Upper lobe of left lung (tissue), 6 donors: ENCODE measurements at regions not wholly inside any gene's neighbourhood (a gene's known extent, or its start where the extent isn't known, plus 50 kb on each side); places are given as distances from the start of the nearest gene placed in this dataset.

Experiments used
- ATAC-seq, 2 donors: fragments of 200-7000 bp; cut with Tn5 transposase; one replicate each; pipeline ENCODE4 v1.9.1; 2022; ENCODE audit warnings: mild to moderate bottlenecking in 2 of 2, moderate library complexity in 2 of 2; ENCODE audit not compliant: low FRiP score in 2 of 2
- DNase-seq, 2 donors: peaks; one replicate each; pipeline ENCODE4 v3.0.0-alpha.2; 2019 to 2020
- H3K27ac ChIP-seq, 4 donors: fragments of 200-600 bp; sonication (generic); one replicate each; pipeline ENCODE4 v1.5.1; 2016 to 2019
- H3K27me3 ChIP-seq, 4 donors: fragments of 200-600 bp; sonication (generic); one replicate each; pipeline ENCODE4 v1.5.1; 2017 to 2019
- H3K36me3 ChIP-seq, 4 donors: fragments of 200-600 bp; sonication (generic); one replicate each; pipeline ENCODE4 v1.5.1; 2016 to 2019
- H3K4me1 ChIP-seq, 4 donors: fragments of 200-600 bp; sonication (generic); one replicate each; pipeline ENCODE4 v1.5.1; 2018 to 2019
- H3K4me3 ChIP-seq, 4 donors: fragments of 200-600 bp; sonication (generic); one replicate each; pipeline ENCODE4 v1.5.1; 2017 to 2019; ENCODE audit warnings: mild to moderate bottlenecking in 2 of 4, moderate library complexity in 1 of 4
- H3K9me3 ChIP-seq, 4 donors: fragments of 200-600 bp; sonication (generic); one replicate each; pipeline ENCODE4 v1.5.1; 2018 to 2019
- CTCF ChIP-seq, 6 experiments: fragments of 450-650 bp in 4 of 6; fragments of 200-600 bp in 2 of 6; sonication (generic) in 2 of 6; IDR thresholded peaks; one replicate each; pipeline ENCODE4 v1.5.1; 2016 to 2019; ENCODE audit warnings: antibody characterized with exemption in 6 of 6
- EP300 ChIP-seq, 4 donors: sonication (generic); formaldehyde crosslinking; IDR thresholded peaks; one replicate each; pipeline ENCODE4 v1.5.1; 2017; ENCODE audit warnings: antibody characterized with exemption in 4 of 4, control low read depth in 2 of 4
- POLR2A ChIP-seq, 4 donors: fragments of 450-650 bp; IDR thresholded peaks; one replicate each; pipeline ENCODE4 v1.5.1; 2016 to 2017; ENCODE audit warnings: antibody characterized with exemption in 4 of 4, mild to moderate bottlenecking in 2 of 4
- POLR2AphosphoS5 ChIP-seq, 2 donors: sonication (generic); formaldehyde crosslinking; IDR thresholded peaks; one replicate each; pipeline ENCODE4 v1.5.1; 2017; ENCODE audit warnings: antibody characterized with exemption in 2 of 2
- WGBS, 2 donors: methylation state at CpG; one replicate each; pipeline ENCODE4 v1.1.5; 2017 to 2018; 5-methylcytosine and 5-hydroxymethylcytosine counted together
- donor health status: DM: no; HTN: no; CAD: no; lungs with moderate emphysema.
- donor health status: DM: no; HTN: yes; CAD: no; lungs with severe emphysema.

GRCh38 chr3:192042116-192042515 is 581.2 kb downstream of the PYDC2 start:
- H3K4me3 ChIP-seq: no peak overlapping the region
- no peak for TF ChIP-seq CTCF (IDR thresholded peaks at IDR 0.05)
- no peak for TF ChIP-seq POLR2A (IDR thresholded peaks at IDR 0.05)
- no peak for TF ChIP-seq POLR2AphosphoS5 (IDR thresholded peaks at IDR 0.05)
- no peak for TF ChIP-seq EP300 (IDR thresholded peaks at IDR 0.05)
- no peaks in the 10 kb centered on the region for H3K27me3 ChIP-seq
- no peaks in the 10 kb centered on the region for H3K4me1 ChIP-seq
- no peak for ATAC-seq
- 86 to 87% methylated on average over 3 of the region's 3 CpGs for WGBS, 2 donors
- no peaks in the 10 kb centered on the region for H3K36me3 ChIP-seq
- no peak for DNase-seq
- no peaks in the 10 kb centered on the region for H3K9me3 ChIP-seq
- H3K27ac ChIP-seq: no peak overlapping the region

DNA sequence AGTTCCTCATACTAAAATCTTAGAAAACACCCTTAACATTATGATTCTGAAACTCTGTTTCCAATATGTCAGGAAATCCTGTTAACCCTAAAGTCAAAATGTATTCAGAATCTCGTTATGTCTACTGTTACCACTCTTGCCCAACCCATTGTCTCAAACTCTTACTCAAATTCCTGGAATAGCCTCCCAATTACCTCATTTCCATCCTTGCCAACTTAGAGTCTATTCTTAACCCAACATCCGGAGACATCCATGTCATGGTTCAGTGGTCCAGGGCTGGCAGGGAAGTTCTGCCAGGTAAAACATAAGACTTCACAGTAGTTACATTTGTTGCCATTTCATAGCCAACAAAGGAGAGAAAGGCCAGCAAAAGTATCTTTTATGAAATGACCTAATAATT is 593.9 kb downstream of the PYDC2 start:
- Histone ChIP-seq H3K27me3 (no peaks in the 10 kb centered on the region), H3K27ac (no peak overlapping the region), H3K9me3 (no peaks in the 10 kb centered on the region), H3K4me1 (no peaks in the 10 kb centered on the region), H3K36me3 (no peaks in the 10 kb centered on the region), H3K4me3 (no peak overlapping the region)
- ATAC-seq (no peak), DNase-seq (no peak)
- 26 to 31% methylated on average over 2 of the region's 2 CpGs for WGBS, 2 donors
- no peak for TF ChIP-seq POLR2A (IDR thresholded peaks at IDR 0.05)
- TF ChIP-seq EP300 (IDR thresholded peaks at IDR 0.05): no peak
- TF ChIP-seq CTCF (IDR thresholded peaks at IDR 0.05): no peak
- TF ChIP-seq POLR2AphosphoS5 (IDR thresholded peaks at IDR 0.05): no peak

- Histone ChIP-seq H3K36me3 (no peaks in the 10 kb centered on the region), H3K27ac (no peak overlapping the region), H3K4me1 (no peaks in the 10 kb centered on the region), H3K27me3 (no peaks in the 10 kb centered on the region), H3K9me3 (no peaks in the 10 kb centered on the region), H3K4me3 (no peak overlapping the region)
- WGBS, 2 donors: 58 to 60% methylated on average over 3 of the region's 3 CpGs
- no peak for ATAC-seq
- TF ChIP-seq POLR2AphosphoS5 (IDR thresholded peaks at IDR 0.05) (no peak), POLR2A (IDR thresholded peaks at IDR 0.05) (no peak), EP300 (IDR thresholded peaks at IDR 0.05) (no peak), CTCF (IDR thresholded peaks at IDR 0.05) (no peak)
- DNase-seq: no peak
These were observed 595.0 kb downstream of the PYDC2 start for GRCh38 chr3:192055946-192056345.

DNA sequence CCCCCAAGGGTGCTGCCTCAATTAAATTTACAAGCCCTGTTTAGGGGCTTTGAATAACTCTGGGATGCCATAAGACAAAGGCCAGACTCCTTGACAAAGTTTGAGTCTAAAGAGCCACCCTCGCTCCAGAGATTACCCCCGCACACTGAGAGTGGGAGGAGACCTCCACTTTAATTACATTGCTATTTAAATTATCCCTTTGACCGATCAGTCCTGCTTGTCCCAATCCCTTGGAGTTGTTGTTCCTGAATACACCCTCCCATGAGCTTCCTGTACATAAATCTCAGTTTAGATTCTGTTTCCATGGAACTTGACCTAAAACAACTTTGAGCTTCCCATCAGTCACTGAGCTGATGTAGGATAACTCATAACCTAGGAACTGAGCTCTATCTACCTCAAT is 596.3 kb downstream of the PYDC2 start:
- Histone ChIP-seq H3K27me3 (no peaks in the 10 kb centered on the region), H3K36me3 (no peaks in the 10 kb centered on the region), H3K4me1 (no peaks in the 10 kb centered on the region), H3K4me3 (no peak overlapping the region), H3K27ac (no peak overlapping the region), H3K9me3 (no peaks in the 10 kb centered on the region)
- DNase-seq (no peak), ATAC-seq (no peak)
- 83 to 84% methylated on average over 3 of the region's 3 CpGs for WGBS, 2 donors
- TF ChIP-seq CTCF (IDR thresholded peaks at IDR 0.05) (no peak), POLR2A (IDR thresholded peaks at IDR 0.05) (no peak), POLR2AphosphoS5 (IDR thresholded peaks at IDR 0.05) (no peak)

DNA sequence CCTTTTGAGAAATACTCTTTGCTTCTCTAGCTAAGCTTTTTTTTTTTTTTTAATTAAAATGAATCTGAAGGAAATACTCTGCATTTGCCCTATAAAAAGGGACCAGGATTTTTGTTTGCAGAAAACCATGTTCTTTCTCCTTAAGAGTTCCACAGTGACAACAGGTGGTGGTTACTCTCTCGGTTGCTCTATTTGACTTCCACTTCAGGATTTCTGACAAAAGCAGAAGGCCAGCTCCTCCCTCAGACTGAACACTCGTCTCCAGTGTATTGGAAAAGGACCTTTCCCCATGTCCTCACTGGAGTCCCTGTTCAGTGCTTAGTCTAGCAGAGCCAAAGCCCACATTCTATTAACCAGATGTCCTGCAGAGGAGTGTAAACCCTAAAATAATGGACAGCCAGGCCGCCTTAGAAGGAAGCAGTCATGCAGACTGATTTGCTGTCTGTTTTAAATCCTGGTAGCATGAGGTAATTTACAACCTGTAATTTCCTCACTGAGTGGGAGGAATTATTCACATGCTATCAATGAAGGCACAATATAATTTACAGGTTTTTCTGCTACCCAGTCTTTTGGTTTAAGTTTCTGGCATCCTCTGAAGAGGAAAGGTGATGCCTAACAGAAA is 599.3 kb downstream of the PYDC2 start:
- Histone ChIP-seq H3K27ac (no peak overlapping the region), H3K4me1 (no peaks in the 10 kb centered on the region), H3K36me3 (no peaks in the 10 kb centered on the region), H3K27me3 (no peaks in the 10 kb centered on the region), H3K9me3 (no peaks in the 10 kb centered on the region), H3K4me3 (no peak overlapping the region)
- DNase-seq (no peak), ATAC-seq (no peak)
- no peak for TF ChIP-seq CTCF (IDR thresholded peaks at IDR 0.05)
- no peak for TF ChIP-seq POLR2A (IDR thresholded peaks at IDR 0.05)
- TF ChIP-seq POLR2AphosphoS5 (IDR thresholded peaks at IDR 0.05): no peak
- no peak for TF ChIP-seq EP300 (IDR thresholded peaks at IDR 0.05)
- WGBS, 2 donors: 60 to 61% methylated on average over 3 of the region's 3 CpGs
